ENCODE measurements at regions not wholly inside any gene's neighbourhood (a gene's known extent, or its start where the extent isn't known, plus 50 kb on each side); places are given as distances from the start of the nearest gene placed in this dataset.

DNA sequence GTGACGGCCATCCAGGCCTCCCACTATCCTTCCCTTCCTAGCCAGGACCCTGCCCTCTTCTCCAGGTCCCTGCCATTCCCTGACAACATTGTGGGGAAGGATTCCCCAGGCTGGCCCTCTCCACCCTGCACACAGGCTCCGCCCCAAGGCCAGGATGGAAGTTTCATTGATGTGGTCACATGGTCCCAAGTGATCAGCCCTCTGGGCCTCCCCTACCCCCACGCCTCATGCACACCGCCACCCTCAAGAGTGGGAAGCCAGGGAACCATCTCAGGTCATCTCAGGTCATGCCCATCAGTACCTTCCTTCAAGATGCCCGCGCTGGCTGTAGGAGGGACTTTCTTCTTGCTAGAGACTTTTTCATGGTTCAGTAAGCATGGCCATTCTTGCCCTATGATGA lies 514.8 kb upstream of the RAB6C start:
- TF ChIP-seq EZH2 (IDR thresholded peaks at IDR 0.05; ENCODE audit: low read depth) = no peak
- TF ChIP-seq, protein P1, sequence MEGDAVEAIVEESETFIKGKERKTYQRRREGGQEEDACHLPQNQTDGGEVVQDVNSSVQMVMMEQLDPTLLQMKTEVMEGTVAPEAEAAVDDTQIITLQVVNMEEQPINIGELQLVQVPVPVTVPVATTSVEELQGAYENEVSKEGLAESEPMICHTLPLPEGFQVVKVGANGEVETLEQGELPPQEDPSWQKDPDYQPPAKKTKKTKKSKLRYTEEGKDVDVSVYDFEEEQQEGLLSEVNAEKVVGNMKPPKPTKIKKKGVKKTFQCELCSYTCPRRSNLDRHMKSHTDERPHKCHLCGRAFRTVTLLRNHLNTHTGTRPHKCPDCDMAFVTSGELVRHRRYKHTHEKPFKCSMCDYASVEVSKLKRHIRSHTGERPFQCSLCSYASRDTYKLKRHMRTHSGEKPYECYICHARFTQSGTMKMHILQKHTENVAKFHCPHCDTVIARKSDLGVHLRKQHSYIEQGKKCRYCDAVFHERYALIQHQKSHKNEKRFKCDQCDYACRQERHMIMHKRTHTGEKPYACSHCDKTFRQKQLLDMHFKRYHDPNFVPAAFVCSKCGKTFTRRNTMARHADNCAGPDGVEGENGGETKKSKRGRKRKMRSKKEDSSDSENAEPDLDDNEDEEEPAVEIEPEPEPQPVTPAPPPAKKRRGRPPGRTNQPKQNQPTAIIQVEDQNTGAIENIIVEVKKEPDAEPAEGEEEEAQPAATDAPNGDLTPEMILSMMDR (conservative IDR thresholded peaks at IDR 0.05) = no peak
